Dedifferentiated amniotic fluid mesenchymal stem cell (primary cell): ENCODE measurements at regions not wholly inside any gene's neighbourhood (a gene's known extent, or its start where the extent isn't known, plus 50 kb on each side); places are given as distances from the start of the nearest gene placed in this dataset.
"Not testable (repeated sequence)": the region's sequence is repeated elsewhere in the genome, so short reads cannot be mapped to it uniquely, and the experiment has no call there.

Experiments used
- DNase-seq: peaks from one replicate; pipeline ENCODE4 v3.0.0-alpha.2; 2016; ENCODE audit errors: extremely low spot score

DNA sequence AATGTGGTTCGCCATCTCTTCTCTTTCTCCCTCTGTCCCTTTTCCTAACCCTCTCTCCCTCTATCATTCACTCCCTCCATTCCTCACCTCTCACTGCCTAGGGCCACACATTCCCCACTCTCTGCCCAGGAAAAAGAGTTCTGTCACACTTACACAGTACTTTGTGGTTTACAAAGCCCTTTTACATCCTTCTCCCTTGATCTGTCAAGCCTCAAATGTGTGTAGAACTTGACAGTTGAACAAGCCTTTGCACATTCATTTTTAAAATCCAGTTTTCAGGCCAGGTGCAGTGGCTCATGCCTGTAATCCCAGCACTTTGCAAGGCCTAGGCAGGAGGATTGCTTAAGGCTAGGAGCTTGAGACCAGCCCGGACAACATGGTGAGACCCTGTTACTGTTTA lies 156.3 kb downstream of the VSIG4 start:
- no peak for DNase-seq

DNA sequence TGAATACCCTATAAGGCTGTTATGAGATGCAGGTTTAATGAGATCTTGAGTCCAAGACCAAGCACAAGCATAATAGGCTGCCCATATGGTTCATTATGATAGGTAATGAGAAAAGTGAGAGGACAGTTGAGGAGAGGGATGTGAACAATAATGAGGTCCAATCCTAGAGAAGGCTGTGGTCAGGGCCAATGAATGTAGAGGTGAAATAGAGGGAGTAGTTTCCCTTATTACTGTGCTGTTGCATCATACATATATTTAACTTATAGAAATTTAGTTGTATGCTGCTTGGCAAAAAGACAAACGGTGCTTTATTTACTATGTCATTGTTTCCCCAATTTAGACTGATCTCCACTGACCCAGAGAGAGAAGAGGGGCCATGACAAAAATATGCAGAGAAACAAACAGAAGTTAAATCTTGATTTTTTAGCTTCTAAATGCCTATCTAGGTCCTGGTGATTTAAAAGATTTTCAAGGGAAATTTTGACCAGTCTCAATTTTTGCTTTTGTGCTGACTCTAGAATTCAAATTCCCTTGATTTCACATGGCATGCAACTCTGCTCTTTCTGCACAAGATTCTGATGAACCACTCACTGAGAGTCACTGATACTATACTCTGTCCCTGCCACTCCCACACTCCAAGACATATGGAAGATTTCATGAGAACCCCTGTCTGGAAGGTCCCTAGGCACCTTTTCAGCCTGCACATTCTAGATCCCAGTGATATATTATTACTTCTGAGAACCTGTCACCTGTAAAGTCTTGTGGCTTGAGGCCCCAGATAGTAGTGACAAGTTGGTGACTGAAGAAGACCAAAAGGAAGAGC lies 159.7 kb downstream of the VSIG4 start:
- no peak for DNase-seq

DNA sequence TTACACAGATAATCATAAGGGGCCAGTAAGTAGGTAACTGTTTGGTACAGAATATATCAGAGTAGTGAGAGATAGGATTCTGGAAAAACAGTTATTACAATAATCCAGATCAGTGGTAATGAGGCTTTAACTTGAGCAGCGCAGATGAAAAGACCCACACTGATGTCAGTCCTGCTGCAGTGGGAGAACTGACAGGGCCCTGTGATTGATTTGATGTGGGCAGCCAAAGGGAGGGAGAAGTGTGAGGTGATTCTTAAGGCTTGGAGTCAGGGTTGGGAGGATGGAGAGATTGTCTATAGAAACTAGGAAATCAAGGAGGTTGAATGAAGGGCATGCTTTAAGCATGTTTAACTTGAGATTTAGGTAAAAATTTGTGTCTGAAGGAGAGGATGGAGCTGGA lies 161.4 kb downstream of the VSIG4 start:
- DNase-seq, result no peak

DNA sequence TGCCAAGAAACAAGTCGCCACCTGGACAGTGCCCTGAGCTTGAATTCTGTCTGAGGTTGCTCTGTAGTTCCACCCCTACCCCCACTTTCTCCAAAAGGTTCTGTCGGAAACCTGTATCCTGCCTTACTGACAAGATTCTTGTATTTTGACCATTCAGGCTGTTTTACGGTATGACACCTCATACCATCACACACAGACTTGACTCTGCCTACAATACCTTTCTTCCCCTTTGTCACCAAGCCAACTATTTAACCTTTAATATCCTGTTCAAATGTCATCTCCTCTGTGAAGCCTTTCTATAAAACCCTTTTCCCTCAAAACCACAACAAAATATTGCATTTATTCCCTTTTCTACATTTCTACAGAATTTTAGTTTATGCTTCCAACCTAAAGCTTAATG lies 161.9 kb downstream of the VSIG4 start:
- no peak for DNase-seq

DNA sequence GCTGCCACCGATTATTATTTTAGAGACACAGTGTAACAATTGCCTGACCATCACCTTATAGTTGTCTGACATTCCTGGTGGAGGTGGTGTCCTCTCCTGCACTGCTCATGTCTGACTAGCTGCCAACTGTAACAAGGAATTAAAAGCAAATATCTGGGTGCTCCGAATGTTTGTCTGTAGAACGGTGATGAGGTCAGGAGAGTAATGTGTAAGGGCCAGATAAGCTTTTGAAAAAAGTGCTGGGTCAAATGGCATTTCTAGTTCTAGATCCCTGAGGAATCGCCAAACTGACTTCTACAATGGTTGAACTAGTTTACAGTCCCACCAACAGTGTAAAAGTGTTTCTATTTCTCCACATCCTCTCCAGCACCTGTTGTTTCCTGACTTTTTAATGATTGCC lies 164.3 kb downstream of the VSIG4 start:
- not testable (repeated sequence) for DNase-seq

DNA sequence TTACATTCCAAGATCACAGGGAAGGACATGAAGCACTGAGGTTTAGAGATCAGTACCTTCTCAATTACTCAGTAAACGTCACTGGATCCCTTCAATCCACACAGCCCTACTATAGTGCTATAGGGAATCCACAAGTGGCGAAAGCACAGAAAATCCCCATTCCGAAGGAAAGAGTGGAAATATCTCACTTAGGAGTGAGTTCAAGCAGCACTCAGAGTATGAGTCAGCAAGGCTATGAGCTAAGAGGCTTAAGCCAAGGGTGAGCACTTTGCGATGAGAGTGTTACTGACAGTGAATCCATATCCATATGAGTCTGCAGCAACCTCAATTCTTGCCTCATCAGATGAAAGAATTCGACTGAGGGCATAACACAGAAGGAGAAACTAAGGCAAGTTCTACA lies 165.1 kb downstream of the VSIG4 start:
- DNase-seq, result no peak

DNA sequence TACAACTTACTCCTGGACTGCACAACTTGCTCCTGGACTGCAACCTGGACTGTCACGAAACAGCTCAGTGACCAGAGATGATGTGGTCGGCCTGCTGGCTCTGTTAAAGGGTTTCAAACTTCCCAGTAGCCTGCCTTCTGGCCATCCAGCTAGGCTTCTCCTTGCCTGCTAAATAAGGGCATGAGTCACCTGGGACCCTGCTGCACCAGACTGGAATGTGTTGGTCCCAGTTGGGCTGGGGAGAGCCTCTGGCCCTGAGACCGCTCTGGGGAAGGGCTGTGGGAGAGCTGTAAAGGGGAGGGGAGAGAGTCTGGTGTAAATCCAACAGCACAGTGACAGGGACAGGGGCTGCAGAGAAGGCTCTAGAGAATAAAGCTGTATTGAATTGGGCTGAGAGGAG lies 165.8 kb downstream of the VSIG4 start:
- DNase-seq, result no peak

DNA sequence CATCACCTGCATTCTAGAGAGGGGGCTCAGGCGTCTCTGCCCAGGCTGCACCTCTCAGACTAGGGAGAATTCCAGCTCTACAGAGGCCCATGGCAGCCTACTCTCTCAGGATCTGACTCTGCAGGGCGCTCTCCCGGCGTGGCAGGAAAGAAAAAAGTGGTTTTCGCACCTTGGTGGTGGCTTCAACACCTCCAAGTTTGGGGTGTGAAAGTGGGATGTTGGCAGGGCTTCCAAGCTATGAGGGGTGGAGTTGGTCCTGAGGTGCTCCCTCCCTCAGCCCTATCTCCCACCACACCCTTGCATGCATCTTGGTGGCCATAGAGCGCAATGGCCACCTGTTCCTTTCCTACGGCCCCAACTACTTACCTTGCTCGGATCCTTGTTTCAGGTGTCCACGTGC lies 166.5 kb downstream of the VSIG4 start:
- DNase-seq, result no peak

DNA sequence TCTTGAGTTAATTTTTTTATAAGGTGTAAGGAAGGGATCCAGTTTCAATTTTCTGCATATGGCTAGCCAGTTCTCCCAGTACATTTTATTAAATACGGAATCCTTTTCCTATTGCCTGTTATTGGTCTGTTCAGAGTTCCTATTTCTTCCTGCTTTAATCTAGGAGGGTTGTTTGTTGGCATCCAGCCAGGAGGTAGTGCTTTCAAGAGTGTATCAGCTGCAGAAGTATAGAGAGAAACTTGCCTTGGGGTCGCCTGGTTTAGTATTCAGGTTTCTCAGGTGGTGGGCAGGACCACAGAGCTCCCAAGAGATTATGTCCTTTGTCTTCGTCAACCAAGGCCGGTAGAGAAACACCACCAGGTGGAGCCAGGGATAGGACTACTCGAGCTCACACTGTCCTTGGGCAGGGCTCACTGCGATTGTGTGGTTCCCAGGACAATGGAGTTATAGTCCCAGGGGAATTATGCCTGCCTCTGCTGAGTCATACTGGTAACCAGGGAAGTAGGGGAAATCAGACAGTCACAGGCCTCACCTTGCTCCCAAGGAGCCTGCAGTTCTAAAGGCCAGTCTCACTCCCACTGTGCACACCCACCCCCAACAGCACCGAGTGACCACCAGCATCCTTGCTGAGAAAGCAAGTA lies 168.1 kb downstream of the VSIG4 start:
- DNase-seq, result no peak

DNA sequence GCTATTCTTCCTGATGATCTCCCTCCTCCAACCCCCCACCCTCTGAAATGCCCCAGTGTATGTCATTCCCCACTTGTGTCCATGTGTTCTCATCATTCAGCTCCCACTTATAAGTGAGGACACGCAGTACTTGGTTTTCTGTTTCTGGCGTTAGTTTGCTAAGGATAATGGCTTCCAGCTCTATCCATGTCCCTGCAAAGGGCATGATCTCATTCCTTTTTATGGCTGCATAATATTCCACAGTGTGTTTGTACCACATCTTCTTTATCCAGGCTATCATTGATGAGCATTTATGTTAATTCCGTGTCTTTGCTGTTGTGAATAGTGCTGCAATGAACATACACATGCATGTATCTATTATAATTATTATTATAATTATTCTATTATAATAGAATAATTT lies 169.3 kb downstream of the VSIG4 start:
- DNase-seq, result not testable (repeated sequence)

DNA sequence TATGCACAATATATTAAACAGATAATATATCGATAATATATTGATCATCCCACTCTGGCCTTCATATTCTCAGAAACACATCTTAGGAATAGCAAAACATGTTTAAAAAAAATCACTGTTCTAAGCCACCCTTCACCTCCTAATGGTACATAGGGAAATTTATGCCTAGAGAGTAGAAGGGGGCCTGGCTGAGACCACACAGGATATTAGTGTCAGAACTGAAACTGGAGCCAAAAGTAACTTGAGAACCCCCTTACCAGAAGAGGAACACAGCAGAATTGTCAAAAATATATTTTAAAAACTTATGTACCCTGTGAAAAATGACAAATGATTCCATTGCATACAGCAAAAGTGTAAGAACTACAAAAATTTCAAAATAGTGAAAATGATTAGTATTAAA lies 173.1 kb downstream of the VSIG4 start:
- no peak for DNase-seq

DNA sequence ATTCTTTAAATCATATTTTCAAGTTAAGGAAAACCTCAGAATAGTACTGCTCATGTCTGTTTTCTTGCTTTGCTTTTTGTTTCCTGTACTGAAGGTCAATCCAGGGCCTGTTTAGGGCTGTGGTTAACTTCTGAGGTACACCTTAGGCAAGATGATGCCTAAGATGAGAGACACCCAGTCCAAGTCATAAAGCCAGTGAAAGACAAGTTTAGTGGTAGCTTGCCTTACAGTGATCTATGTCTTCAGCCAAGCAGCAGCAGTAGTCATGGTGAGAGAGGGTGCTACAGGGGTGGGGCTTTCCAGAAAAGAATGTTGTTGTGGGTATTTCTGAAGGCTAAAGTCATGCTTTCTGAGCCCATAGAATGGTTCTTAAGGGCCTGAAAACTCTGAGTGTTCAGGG lies 173.7 kb downstream of the VSIG4 start:
- DNase-seq, result no peak

DNA sequence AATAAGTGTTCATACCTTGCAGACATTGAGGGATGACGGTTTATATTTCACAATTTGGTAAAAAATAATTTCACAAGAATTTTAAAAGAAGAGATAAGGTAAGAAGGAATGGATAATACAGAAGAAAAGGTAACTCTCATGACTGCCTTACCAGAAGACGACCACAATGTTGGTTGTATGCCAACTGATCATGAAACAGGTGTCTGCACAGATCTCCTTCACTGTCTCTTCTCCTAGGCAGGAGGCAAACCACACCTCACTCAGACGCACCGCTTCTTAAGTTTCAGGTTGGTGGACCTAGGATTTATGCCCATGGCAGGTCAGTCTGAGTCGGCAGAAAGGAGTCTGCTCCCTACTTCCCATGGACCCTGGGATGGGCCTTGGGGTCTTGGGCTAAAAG lies 177.2 kb downstream of the VSIG4 start:
- no peak for DNase-seq

DNA sequence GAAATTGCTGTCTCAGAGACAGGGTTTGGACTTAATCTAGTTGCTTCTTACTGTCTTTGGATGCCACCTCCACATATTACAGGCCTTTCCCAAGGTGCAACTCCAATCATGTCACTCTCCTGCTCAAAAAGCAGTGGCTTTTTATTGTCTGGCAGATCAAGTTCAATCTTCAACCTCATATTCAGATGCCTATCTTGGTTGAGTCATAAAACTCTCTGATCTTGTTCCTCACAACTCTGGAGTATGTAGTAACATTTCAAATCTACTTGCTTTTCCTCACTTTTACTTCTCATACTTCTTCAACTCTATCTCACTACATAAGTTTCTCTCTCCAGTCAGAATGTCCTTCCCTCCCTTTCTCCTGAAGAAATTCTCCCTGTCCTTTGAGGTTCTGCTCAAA lies 180.6 kb downstream of the VSIG4 start:
- no peak for DNase-seq

DNA sequence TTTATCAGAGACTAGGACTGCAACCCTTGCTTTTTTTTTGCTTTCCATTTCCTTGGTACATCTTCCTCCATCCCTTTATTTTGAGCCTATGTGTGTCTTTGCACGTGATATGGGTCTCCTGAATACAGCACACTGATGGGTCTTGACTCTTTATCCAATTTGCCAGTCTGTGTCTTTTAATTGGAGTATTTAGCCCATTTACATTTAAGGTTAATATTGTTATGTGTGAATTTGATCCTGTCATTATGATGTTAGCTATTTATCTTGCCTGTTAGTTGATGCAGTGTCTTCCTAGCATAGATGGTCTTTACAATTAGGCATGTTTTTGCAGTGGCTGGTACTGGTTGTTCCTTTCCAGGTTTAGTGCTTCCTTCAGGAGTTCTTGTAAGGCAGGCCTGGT lies 185.4 kb downstream of the VSIG4 start:
- DNase-seq, result not testable (repeated sequence)

DNA sequence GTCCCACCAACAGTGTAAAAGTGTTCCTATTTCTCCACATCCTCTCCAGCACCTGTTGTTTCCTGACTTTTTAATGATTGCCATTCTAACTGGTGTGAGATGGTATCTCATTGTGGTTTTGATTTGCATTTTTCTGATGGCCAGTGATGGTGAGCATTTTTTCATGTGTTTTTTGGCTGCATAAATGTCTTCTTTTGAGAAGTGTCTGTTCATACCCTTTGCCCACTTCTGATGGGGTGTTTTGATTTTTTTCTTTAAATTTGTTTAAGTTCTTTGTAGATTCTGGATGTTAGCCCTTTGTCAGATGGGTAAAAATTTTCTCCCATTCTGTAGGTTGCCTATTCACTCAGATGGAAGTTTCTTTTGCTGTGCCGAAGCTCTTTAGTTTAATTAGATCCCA lies 183.9 kb downstream of the MSN start:
- not testable (repeated sequence) for DNase-seq

DNA sequence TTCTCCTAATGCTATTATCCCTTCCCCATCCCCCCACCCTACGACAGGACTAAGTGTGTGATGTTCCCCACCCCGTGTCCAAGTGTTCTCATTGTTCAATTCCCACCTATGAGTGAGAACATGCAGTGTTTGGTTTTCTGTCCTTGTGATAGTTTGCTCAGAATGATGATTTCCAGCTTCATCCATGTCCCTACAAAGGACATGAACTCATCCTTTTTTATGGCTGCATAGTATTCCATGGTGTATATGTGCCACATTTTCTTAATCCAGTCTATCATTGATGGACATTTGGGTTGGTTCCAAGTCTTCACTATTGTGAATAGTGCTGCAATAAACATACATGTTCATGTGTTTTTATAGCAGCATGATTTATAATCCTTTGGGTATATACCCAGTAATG lies 183.4 kb downstream of the MSN start:
- not testable (repeated sequence) for DNase-seq

DNA sequence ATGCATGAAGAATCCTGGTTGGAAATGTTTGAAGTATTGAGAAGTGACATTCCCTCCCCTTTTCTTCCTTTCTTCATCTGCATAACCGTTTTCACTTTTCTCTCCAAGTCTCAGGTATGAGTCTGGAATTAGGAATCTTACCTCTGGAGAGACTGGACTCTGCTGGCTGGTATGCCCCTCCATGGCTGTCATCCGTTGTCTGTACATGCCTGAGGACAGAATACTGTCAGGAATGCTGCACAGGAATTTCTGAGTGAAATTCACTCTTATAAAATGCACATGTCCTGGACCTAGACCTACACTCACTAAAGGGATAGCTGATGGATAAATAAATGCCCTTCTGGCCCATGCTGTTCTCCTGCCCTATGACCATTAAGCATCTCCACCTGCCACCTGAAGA lies 179.5 kb downstream of the MSN start:
- DNase-seq, result no peak

DNA sequence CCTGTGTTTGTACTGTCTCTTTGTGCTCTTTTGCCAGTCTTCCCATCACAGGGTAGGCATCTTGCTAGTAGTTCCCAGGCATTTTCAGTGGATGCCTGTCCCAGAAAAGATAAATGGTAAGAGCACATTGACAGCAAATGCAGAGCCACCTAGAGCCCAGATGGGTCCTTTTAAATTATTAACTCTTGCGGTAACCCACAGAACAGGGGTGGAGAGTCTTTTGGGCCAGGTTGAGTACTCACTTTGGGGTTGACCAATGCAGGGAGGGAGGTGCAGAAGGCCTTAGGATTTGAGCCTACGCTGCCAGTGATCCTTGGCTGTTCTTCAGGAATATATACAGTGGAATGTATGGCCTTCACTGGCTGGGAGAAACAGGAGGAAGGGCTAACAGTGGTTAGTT lies 173.8 kb downstream of the MSN start:
- DNase-seq, result no peak

DNA sequence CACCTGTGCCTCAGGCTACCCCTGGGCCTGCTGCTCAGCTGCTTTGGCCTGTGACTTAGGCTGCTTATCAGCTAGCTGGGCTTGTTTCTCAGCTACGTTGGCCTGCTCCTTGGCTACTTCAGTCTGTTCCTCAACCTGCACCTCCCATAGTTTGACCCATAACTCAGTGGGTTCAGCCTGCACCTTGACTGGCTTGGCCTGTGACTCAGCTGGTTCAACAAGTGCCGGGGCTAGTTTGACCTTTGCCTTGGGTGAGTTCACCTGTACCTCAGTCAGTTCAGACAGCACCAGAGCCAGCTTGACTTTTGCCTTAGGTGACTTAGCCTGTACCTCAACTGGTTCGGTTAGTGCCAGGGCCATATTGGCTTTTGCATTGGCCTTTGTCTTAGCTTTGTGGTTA lies 171.2 kb downstream of the MSN start:
- no peak for DNase-seq

DNA sequence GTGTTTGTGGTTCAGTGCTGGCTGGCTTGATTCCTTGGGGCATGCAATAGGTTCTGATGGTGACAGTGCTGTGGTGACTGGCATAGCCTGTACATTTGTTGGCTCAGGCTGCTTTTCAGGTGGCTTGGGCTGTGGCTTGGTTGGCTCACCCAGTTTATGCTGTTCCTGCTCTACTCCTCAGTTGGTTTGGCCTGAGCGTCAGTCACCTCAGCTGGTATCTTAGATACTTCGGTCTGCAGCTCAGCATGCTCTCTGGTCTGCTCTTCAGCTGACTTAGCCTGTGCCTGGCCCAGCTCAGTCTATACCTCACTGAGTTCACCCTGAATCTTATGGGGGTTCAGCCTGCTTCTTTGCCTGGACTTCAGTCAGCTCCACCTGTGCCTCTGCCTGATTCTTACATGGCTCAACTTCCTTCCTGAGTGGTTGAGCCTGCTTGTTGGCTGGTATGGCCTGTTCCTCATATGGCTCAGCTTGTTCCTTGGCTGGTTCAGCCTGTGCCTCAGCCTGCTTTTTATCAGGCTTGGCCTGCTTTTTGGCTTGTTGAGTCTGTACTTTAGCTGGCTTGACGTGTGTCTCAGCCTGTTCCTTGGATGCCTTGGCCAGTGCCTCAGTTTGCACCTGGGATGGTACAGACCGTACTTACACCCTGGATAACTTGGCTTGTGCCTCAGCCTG lies 170.6 kb downstream of the MSN start:
- DNase-seq, result no peak

DNA sequence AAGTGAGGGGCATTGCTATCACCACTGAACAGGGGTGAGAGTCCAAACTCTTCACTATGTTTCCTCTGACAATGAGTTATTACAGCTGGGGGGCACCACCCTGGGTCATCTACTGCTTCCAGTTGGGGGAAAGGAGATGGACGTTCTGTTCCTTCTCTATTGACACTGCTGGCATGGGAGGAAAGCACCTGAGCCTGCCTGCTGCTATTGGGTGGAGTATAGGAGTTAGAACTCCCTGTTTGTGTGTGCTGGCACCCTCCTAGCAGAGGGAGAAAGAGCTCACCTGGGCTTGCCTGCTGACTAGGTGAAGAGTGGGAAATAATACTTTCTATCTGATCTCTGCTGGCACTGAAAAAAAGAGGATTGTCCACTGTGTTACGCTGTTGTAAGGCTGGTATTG lies 163.8 kb downstream of the MSN start:
- DNase-seq, result no peak

DNA sequence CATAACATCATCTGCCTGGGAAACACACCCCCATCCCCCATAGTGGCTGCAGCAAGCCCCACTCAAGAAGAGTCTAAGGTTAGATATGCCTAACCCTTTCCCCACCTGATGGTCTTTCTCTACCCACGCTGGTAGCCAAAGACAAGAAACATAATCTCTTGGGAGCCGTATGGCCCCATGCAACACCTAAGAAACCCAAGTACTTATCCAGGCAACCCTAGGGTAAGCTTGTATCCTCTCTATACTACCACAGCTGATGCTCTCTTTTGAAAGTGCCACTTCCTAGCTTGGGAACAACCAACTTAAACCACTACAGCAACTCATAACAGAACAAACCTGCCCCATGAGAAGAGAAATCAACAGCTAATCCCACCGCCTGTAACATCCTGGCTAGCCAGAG lies 161.1 kb downstream of the MSN start:
- no peak for DNase-seq
